ENCODE measurements at regions not wholly inside any gene's neighbourhood (a gene's known extent, or its start where the extent isn't known, plus 50 kb on each side); places are given as distances from the start of the nearest gene placed in this dataset.

DNA sequence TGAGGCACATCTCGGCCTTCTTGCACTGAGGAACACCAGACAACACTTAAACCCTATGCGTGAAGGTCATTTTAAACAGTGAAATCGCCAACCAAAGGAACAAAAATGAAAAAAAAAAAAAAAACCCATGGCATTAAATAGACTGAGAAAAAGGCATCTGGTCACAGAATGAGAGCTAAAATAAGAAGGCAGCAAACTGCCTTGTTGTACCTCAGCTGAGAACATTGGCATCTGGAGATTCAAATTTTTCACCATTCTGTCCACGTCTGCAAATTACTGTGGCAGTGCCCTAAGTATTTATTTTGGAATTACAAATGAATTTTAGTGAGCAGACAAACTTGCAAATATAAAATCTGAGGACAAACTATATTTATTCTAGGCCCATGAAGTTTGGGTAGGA lies 82.6 kb upstream of the POU1F1 start:
- no peaks in the 10 kb centered on the region for H3K9me3 ChIP-seq (ENCODE audit: control insufficient read depth, low read length)

DNA sequence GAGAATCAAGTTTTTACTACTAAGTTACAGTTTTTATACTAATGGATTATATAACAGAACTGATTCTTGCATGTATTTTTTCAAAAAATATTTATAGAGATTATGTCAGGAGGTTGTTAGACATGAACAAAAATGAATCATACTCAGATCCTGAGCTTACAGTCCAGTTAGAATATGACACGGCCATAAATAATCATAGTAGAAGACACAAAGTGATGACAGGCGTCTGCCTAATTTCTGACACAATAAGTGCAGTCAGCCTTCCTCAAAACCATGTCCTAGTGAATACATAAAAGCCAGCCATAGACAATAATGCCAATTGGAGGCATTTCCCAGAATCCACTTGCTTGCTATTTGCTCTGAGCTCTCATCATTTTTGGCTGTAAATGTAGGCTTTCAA lies 81.7 kb upstream of the POU1F1 start:
- Histone ChIP-seq H3K9me3 (ENCODE audit: control insufficient read depth, low read length) (no peaks in the 10 kb centered on the region), H3K4me1 (ENCODE audit: control insufficient read depth, insufficient read depth, low read length, poor library complexity, severe bottlenecking) (no peaks in the 10 kb centered on the region), H3K27ac (ENCODE audit: low read depth, low read length, severe bottlenecking) (no peak overlapping the region), H3K4me3 (ENCODE audit: extremely low read depth, insufficient read depth, low read length, poor library complexity, severe bottlenecking) (no peak overlapping the region), H3K36me3 (ENCODE audit: control insufficient read depth, insufficient read depth, low read length) (no peaks in the 10 kb centered on the region)
- 85 to 100% methylated on average over 2 of the region's 2 CpGs for WGBS, 2 experiments (ENCODE audit: insufficient coverage in 2 of 2)

More for the DNA sequence above, 82.6 kb upstream of the POU1F1 start:
- no peaks in the 10 kb centered on the region for H3K4me1 ChIP-seq (ENCODE audit: control insufficient read depth, insufficient read depth, low read length, poor library complexity, severe bottlenecking)
- WGBS, 2 experiments (ENCODE audit: insufficient coverage in 2 of 2), result no CpG with 5 or more reads among the region's 4 CpGs
- H3K36me3 ChIP-seq (ENCODE audit: control insufficient read depth, insufficient read depth, low read length), result no peaks in the 10 kb centered on the region
- no peak overlapping the region for H3K27ac ChIP-seq (ENCODE audit: low read depth, low read length, severe bottlenecking)
- H3K4me3 ChIP-seq (ENCODE audit: extremely low read depth, insufficient read depth, low read length, poor library complexity, severe bottlenecking), result no peak overlapping the region

DNA sequence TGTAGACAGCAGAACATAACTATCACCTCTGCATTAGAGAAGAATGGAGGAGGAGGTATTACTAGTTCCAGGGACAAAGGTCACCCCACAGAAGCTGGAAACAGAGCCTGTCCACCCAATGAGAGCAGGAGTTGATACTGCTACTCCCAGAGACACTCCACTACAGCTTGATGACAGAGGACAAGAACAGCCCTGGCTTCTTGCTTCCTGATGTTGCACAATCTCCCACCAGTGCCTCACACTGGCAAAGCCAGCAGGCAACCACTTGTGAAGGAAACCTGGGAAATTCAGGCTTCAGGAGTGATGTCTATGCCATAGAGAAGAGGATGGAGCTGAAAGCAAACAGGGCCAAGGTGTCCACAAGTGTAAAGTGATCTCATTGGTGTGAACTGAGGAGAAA lies 78.0 kb upstream of the POU1F1 start:
- Histone ChIP-seq H3K4me3 (ENCODE audit: extremely low read depth, insufficient read depth, low read length, poor library complexity, severe bottlenecking) (no peak overlapping the region), H3K9me3 (ENCODE audit: control insufficient read depth, low read length) (no peaks in the 10 kb centered on the region), H3K36me3 (ENCODE audit: control insufficient read depth, insufficient read depth, low read length) (no peaks in the 10 kb centered on the region), H3K27ac (ENCODE audit: low read depth, low read length, severe bottlenecking) (no peak overlapping the region), H3K4me1 (ENCODE audit: control insufficient read depth, insufficient read depth, low read length, poor library complexity, severe bottlenecking) (no peaks in the 10 kb centered on the region)

DNA sequence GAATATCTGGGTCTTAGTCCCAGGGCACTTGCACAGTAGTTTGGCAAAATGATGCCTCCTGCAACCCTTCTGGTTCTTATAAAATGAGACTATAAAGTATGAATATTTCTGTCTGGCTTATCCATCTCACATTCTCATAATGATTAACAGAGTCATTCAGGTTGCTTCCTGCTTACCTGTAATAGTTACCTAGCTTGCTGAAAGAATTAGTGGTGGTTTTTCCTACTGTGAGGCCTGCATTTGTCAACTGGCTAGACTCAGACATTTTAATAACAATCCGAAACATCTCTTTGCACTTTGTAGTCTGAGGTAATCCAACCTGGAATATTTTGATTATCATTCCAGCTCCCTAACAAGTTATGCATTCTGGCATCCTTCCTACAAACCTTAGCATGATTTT lies 75.6 kb upstream of the POU1F1 start:
- WGBS, 2 experiments (ENCODE audit: insufficient coverage in 2 of 2), result 75 to 100% methylated on average over 1 of the region's 1 CpG
- H3K4me3 ChIP-seq (ENCODE audit: extremely low read depth, insufficient read depth, low read length, poor library complexity, severe bottlenecking), result no peak overlapping the region
- H3K36me3 ChIP-seq (ENCODE audit: control insufficient read depth, insufficient read depth, low read length), result no peaks in the 10 kb centered on the region
- no peaks in the 10 kb centered on the region for H3K9me3 ChIP-seq (ENCODE audit: control insufficient read depth, low read length)
- no peaks in the 10 kb centered on the region for H3K4me1 ChIP-seq (ENCODE audit: control insufficient read depth, insufficient read depth, low read length, poor library complexity, severe bottlenecking)
- no peak overlapping the region for H3K27ac ChIP-seq (ENCODE audit: low read depth, low read length, severe bottlenecking)

DNA sequence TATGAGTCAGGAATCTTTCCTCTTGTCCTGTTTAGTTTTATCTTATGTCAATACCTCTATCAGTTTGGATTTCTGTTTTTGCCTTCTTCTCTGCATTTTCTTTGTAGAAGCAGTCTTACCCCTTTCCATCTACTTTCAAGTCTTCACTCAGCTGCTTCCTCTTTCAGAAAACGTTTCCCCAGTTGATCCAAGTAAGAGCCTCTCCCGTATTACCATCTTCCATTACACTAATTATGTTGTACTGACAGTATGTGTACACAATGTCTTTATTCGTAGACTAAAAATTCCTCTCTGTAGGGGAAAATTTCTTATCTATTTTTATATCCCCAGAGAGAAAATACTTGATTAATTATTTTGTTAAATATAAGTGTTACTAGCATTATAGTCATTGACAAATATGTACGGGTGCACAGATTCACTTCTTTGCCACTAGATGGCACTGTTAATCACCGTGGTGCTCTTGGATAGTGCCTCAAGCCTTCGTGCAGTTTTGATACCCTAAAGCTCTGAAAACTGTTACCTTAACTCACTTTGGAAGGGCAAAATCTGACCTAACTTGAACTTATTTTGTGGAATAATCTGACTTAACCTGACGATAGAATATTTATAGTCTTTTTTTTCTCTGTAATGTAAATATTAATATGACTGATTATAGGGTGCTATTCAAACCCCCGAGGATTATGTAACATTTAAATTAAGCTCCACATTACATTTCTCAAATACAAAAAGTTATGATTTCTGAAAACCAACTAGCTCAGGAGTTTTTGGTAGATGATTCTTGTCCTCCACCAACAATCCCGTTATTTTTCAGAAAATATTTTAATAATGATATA lies 74.2 kb upstream of the POU1F1 start:
- Histone ChIP-seq H3K9me3 (ENCODE audit: control insufficient read depth, low read length) (no peaks in the 10 kb centered on the region), H3K4me1 (ENCODE audit: control insufficient read depth, insufficient read depth, low read length, poor library complexity, severe bottlenecking) (no peaks in the 10 kb centered on the region), H3K36me3 (ENCODE audit: control insufficient read depth, insufficient read depth, low read length) (no peaks in the 10 kb centered on the region), H3K4me3 (ENCODE audit: extremely low read depth, insufficient read depth, low read length, poor library complexity, severe bottlenecking) (no peak overlapping the region), H3K27ac (ENCODE audit: low read depth, low read length, severe bottlenecking) (no peak overlapping the region)
- 6 to 20% methylated on average over 1 to 2 of the region's 9 CpGs for WGBS, 2 experiments (ENCODE audit: insufficient coverage in 2 of 2)

DNA sequence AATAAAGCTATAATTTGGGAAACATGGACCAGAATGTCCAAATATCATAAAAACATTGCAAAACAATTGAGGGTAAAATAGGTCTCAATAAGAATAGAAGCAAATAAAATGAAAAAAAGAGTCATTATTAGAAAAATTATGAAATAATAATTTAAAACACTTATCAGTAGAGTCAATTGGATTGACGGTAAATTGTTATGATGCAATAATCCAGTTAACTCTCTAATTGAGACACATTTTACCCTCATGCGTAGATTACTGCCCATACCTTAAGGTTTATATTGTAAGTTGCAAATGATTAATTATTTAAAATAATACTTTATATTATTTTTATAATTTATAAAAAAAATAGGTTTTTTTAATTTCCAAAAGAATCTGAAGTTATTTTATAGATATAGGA lies 73.4 kb upstream of the POU1F1 start:
- H3K36me3 ChIP-seq (ENCODE audit: control insufficient read depth, insufficient read depth, low read length), result no peaks in the 10 kb centered on the region
- WGBS, 2 experiments (ENCODE audit: insufficient coverage in 2 of 2), result no CpG with 5 or more reads among the region's 2 CpGs
- no peak overlapping the region for H3K4me3 ChIP-seq (ENCODE audit: extremely low read depth, insufficient read depth, low read length, poor library complexity, severe bottlenecking)
- H3K9me3 ChIP-seq (ENCODE audit: control insufficient read depth, low read length), result no peaks in the 10 kb centered on the region
- H3K4me1 ChIP-seq (ENCODE audit: control insufficient read depth, insufficient read depth, low read length, poor library complexity, severe bottlenecking), result no peaks in the 10 kb centered on the region
- H3K27ac ChIP-seq (ENCODE audit: low read depth, low read length, severe bottlenecking), result no peak overlapping the region

DNA sequence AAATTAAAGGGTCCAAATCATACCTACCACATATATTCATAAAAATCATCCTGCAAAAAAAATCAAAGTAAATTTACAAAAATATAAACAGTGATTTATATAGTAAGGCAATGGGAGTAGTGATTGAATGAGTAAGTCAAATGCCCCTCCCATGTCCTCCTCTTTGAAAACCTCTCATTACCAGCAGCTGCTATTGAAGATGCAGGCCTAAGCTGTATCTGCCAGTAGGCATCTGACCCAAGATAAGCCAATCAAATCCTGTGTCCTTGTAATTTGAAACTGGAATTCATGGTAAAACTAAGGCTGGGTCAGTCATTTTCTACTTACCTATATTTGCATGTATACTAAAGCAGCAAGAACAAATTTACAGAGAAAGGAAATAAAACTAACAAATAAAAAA lies 60.4 kb upstream of the POU1F1 start:
- no peak overlapping the region for H3K4me3 ChIP-seq (ENCODE audit: extremely low read depth, insufficient read depth, low read length, poor library complexity, severe bottlenecking)
- H3K36me3 ChIP-seq (ENCODE audit: control insufficient read depth, insufficient read depth, low read length), result no peaks in the 10 kb centered on the region
- H3K27ac ChIP-seq (ENCODE audit: low read depth, low read length, severe bottlenecking), result no peak overlapping the region
- H3K4me1 ChIP-seq (ENCODE audit: control insufficient read depth, insufficient read depth, low read length, poor library complexity, severe bottlenecking), result peaks cover 10% of the 10 kb centered on the region
- H3K9me3 ChIP-seq (ENCODE audit: control insufficient read depth, low read length), result no peaks in the 10 kb centered on the region

DNA sequence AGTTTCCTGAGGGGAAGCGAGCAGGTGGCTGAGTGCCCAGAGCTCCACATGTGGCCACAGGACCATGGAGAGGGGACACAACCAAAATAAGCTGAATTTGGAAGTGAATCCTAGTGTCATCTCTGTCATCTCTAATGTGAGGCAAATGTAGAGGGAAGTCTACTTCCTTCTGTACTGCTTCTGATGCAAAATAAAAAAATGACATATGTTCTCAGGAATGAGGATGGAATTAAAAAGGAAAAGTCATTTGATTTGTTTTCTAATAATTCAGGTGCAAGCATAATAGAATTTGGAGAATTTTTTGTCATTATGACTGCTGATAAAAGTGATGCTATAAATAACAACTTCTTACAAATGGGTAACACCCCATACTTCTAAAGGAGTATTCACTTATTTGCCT lies 59.5 kb upstream of the POU1F1 start:
- 92 to 100% methylated on average over 1 of the region's 1 CpG for WGBS, 2 experiments (ENCODE audit: insufficient coverage in 2 of 2)
- no peaks in the 10 kb centered on the region for H3K36me3 ChIP-seq (ENCODE audit: control insufficient read depth, insufficient read depth, low read length)
- H3K27ac ChIP-seq (ENCODE audit: low read depth, low read length, severe bottlenecking), result no peak overlapping the region
- H3K4me3 ChIP-seq (ENCODE audit: extremely low read depth, insufficient read depth, low read length, poor library complexity, severe bottlenecking), result no peak overlapping the region
- H3K9me3 ChIP-seq (ENCODE audit: control insufficient read depth, low read length), result no peaks in the 10 kb centered on the region
- H3K4me1 ChIP-seq (ENCODE audit: control insufficient read depth, insufficient read depth, low read length, poor library complexity, severe bottlenecking), result peaks cover 10% of the 10 kb centered on the region

DNA sequence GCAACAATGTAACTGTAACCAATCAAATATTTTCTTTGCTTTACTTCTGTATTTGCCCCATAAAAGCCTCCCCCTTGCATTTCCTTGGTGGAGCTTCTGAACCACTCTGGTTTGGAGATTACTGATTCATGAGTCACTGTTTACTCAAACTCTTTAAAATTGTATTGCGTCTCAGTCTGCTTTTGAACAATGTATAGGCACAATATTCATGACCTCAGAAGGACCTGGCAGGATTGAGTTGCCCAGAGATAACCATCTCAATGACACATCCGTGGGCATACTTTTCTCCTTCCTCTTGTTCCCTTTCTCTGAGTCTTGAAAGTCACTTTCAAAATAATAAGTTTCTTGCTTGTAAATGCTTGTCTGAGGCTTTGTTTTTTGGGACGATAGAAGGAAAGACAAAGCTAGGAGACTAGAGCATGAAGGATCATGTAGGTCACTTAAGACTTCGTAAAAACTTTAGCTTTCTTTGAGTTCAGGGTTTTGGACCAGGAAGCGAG lies 57.1 kb upstream of the POU1F1 start:
- H3K4me1 ChIP-seq (ENCODE audit: control insufficient read depth, insufficient read depth, low read length, poor library complexity, severe bottlenecking), result peaks cover 10% of the 10 kb centered on the region
- WGBS, 2 experiments (ENCODE audit: insufficient coverage in 2 of 2), result 80 to 83% methylated on average over 2 to 4 of the region's 5 CpGs
- H3K36me3 ChIP-seq (ENCODE audit: control insufficient read depth, insufficient read depth, low read length), result no peaks in the 10 kb centered on the region
- H3K4me3 ChIP-seq (ENCODE audit: extremely low read depth, insufficient read depth, low read length, poor library complexity, severe bottlenecking), result no peak overlapping the region
- H3K27ac ChIP-seq (ENCODE audit: low read depth, low read length, severe bottlenecking), result peak overlapping the region; percentile 89
- H3K9me3 ChIP-seq (ENCODE audit: control insufficient read depth, low read length), result no peaks in the 10 kb centered on the region

DNA sequence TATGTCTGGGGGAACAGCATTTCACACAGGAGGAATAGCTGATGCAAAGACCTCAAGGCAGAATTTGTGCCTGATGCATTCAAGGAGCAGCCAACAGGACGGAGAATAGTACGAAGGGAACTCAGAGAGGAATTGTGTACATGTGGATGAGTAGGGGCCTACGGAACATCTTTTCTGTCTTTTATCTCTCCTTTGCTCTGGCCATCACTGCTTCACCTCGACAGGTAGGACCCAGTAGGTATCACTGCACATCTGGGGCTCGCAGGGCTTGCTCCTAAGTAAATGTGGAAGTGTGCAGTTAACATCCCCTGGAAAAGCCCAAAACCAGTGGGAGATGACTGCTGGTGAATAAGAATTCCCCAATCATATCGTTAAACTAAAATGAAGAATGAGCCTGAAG lies 56.4 kb upstream of the POU1F1 start:
- WGBS, 2 experiments (ENCODE audit: insufficient coverage in 2 of 2), result 93 to 100% methylated on average over 3 of the region's 6 CpGs
- H3K36me3 ChIP-seq (ENCODE audit: control insufficient read depth, insufficient read depth, low read length), result no peaks in the 10 kb centered on the region
- peaks cover 10% of the 10 kb centered on the region for H3K4me1 ChIP-seq (ENCODE audit: control insufficient read depth, insufficient read depth, low read length, poor library complexity, severe bottlenecking)
- H3K4me3 ChIP-seq (ENCODE audit: extremely low read depth, insufficient read depth, low read length, poor library complexity, severe bottlenecking), result no peak overlapping the region
- peak overlapping the region; percentile 89 for H3K27ac ChIP-seq (ENCODE audit: low read depth, low read length, severe bottlenecking)
- no peaks in the 10 kb centered on the region for H3K9me3 ChIP-seq (ENCODE audit: control insufficient read depth, low read length)

DNA sequence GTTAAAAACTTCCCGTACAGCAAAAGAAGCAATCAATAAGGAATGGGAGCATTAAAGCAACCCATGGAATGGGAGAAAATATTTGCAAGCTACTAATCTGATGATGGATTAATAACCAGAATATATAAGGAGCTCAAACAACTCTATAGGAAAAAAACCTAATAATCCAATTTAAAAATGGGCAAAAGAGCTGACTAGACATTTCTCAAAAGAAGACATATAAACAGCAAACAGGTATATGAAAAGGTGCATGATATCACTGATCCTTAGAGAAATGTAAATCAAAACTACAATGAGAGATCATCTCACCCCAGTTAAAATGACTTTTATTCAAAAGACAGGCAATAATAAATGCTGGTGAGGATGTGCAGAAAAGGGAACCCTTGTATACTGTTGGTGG lies 52.7 kb upstream of the POU1F1 start:
- H3K4me1 ChIP-seq (ENCODE audit: control insufficient read depth, insufficient read depth, low read length, poor library complexity, severe bottlenecking), result peaks cover 9% of the 10 kb centered on the region
- H3K4me3 ChIP-seq (ENCODE audit: extremely low read depth, insufficient read depth, low read length, poor library complexity, severe bottlenecking), result no peak overlapping the region
- H3K9me3 ChIP-seq (ENCODE audit: control insufficient read depth, low read length), result no peaks in the 10 kb centered on the region
- no peaks in the 10 kb centered on the region for H3K36me3 ChIP-seq (ENCODE audit: control insufficient read depth, insufficient read depth, low read length)
- no CpG with 5 or more reads among the region's 1 CpG for WGBS, 2 experiments (ENCODE audit: insufficient coverage in 2 of 2)
- H3K27ac ChIP-seq (ENCODE audit: low read depth, low read length, severe bottlenecking), result no peak overlapping the region
